CD14-positive monocyte (primary cell): ENCODE measurements at regions not wholly inside any gene's neighbourhood (a gene's known extent, or its start where the extent isn't known, plus 50 kb on each side); places are given as distances from the start of the nearest gene placed in this dataset.

Experiments
- DNase-seq, 3 donors: peaks; one replicate each; pipeline ENCODE4 v3.0.0-alpha.2; 2011 to 2022
- H2AFZ ChIP-seq: 2 replicates; pipeline ENCODE4 v1.6.0; 2012; ENCODE audit warnings: mild to moderate bottlenecking, low read depth, low read length, inconsistent platforms; ENCODE audit not compliant: insufficient read depth, poor library complexity, severe bottlenecking
- H3K27ac ChIP-seq, 2 donors: 1 replicate in 1 of 2; 2 replicates in 1 of 2; pipeline ENCODE4 v1.5.1; 2012 to 2013; ENCODE audit warnings: low read length in 2 of 2, control low read depth in 1 of 2, inconsistent platforms in 1 of 2, low read depth in 1 of 2, mild to moderate bottlenecking in 1 of 2
- H3K27me3 ChIP-seq, 2 donors: one replicate each; pipeline versions ENCODE4 v1.6.0 to v1.6.1; 2011 to 2013; ENCODE audit warnings: low read length in 2 of 2; ENCODE audit not compliant: control insufficient read depth in 2 of 2, insufficient read depth in 2 of 2
- H3K36me3 ChIP-seq, 2 donors: replicated peaks in 1 of 2; 1 replicate in 1 of 2; 2 replicates in 1 of 2; pipeline versions ENCODE4 v1.5.1 to v1.6.1; 2012 to 2013; ENCODE audit warnings: low read length in 2 of 2, control low read depth in 1 of 2, inconsistent platforms in 1 of 2, mild to moderate bottlenecking in 1 of 2; ENCODE audit not compliant: insufficient read depth in 2 of 2, control insufficient read depth in 1 of 2
- H3K4me1 ChIP-seq, 2 donors: 1 replicate in 1 of 2; 2 replicates in 1 of 2; pipeline versions ENCODE4 v1.5.1 to v1.6.1; 2012 to 2013; ENCODE audit warnings: low read length in 2 of 2, control low read depth in 1 of 2, inconsistent platforms in 1 of 2, mild to moderate bottlenecking in 1 of 2, moderate library complexity in 1 of 2; ENCODE audit not compliant: insufficient read depth in 2 of 2, control insufficient read depth in 1 of 2
- H3K4me2 ChIP-seq: replicated peaks from 2 replicates; pipeline ENCODE3; 2012; ENCODE audit warnings: low read length, moderate library complexity, mild to moderate bottlenecking; ENCODE audit not compliant: poor library complexity, severe bottlenecking; ENCODE audit errors: extremely low read depth
- H3K4me3 ChIP-seq, 3 experiments: fragments of 200-600 bp in 1 of 3; sonication (generic) in 1 of 3; replicated peaks in 1 of 3; 1 replicate in 2 of 3; 2 replicates in 1 of 3; pipeline ENCODE4 v1.5.1; 2011 to 2013; ENCODE audit warnings: low read length in 3 of 3, mild to moderate bottlenecking in 3 of 3, control low read depth in 2 of 3, low read depth in 2 of 3, inconsistent platforms in 1 of 3, moderate library complexity in 1 of 3
- H3K79me2 ChIP-seq: 2 replicates; pipeline ENCODE4 v1.6.0; 2012; ENCODE audit warnings: mild to moderate bottlenecking, control low read depth, inconsistent platforms, low read length, moderate library complexity; ENCODE audit not compliant: insufficient read depth
- H3K9ac ChIP-seq: 2 replicates; pipeline ENCODE4 v1.6.0; 2017; ENCODE audit warnings: low read length, mild to moderate bottlenecking; ENCODE audit not compliant: insufficient read depth, poor library complexity, severe bottlenecking
- H3K9me3 ChIP-seq, 2 donors: replicated peaks in 1 of 2; 1 replicate in 1 of 2; 2 replicates in 1 of 2; pipeline versions ENCODE4 v1.5.1 to v1.6.1; 2012 to 2013; ENCODE audit warnings: low read length in 2 of 2, control low read depth in 1 of 2; ENCODE audit not compliant: control insufficient read depth in 1 of 2, insufficient read depth in 1 of 2
- H4K20me1 ChIP-seq: 2 replicates; pipeline ENCODE4 v1.6.0; 2012; ENCODE audit warnings: mild to moderate bottlenecking, low read length, control low read depth, moderate library complexity; ENCODE audit not compliant: insufficient read depth
- H3K27ac Mint-ChIP-seq, 7 donors: one replicate each; pipeline ENCODE4 v1.8.0; 2020; ENCODE audit warnings: mild to moderate bottlenecking in 7 of 7, mixed read lengths in 7 of 7, moderate library complexity in 6 of 7, inconsistent platforms in 2 of 7
- H3K27me3 Mint-ChIP-seq, 3 donors: one replicate each; pipeline ENCODE4 v1.8.0; 2021 to 2022; ENCODE audit warnings: low read depth in 3 of 3, mild to moderate bottlenecking in 3 of 3, mixed read lengths in 3 of 3, moderate library complexity in 3 of 3, inconsistent platforms in 1 of 3
- H3K36me3 Mint-ChIP-seq, 2 donors: one replicate each; pipeline ENCODE4 v1.8.0; 2020; ENCODE audit warnings: mixed read lengths in 2 of 2, inconsistent platforms in 1 of 2, mild to moderate bottlenecking in 1 of 2
- H3K4me1 Mint-ChIP-seq: one replicate; pipeline ENCODE4 v1.8.0; 2020; ENCODE audit warnings: mild to moderate bottlenecking, mixed read lengths
- H3K4me3 Mint-ChIP-seq, 2 donors: one replicate each; pipeline ENCODE4 v1.8.0; 2020; ENCODE audit warnings: mild to moderate bottlenecking in 2 of 2, mixed read lengths in 2 of 2, moderate library complexity in 1 of 2
- H3K9me3 Mint-ChIP-seq, 7 donors: one replicate each; pipeline ENCODE4 v1.8.0; 2020 to 2022; ENCODE audit warnings: mixed read lengths in 7 of 7, mild to moderate bottlenecking in 6 of 7, moderate library complexity in 6 of 7, inconsistent platforms in 2 of 7
- WGBS: methylation state at CpG from one replicate; pipeline ENCODE4 v1.1.5; 2013; ENCODE audit warnings: missing lambda C conversion rate; ENCODE audit not compliant: insufficient coverage; 5-methylcytosine and 5-hydroxymethylcytosine counted together
- intact Hi-C, 2 donors: fragments of 100-400 bp; cut with micrococcal nuclease; formaldehyde crosslinking; loops; one replicate each; pipeline versions ENCODE4 v1.15.0 to v1.15.1; 2023
- TF ChIP-seq, protein P1 (sequence below): fragments of 200-600 bp; IDR thresholded peaks from one replicate; pipeline ENCODE4 v1.8.0; 2022; ENCODE audit warnings: antibody characterized with exemption, mild to moderate bottlenecking

DNA sequence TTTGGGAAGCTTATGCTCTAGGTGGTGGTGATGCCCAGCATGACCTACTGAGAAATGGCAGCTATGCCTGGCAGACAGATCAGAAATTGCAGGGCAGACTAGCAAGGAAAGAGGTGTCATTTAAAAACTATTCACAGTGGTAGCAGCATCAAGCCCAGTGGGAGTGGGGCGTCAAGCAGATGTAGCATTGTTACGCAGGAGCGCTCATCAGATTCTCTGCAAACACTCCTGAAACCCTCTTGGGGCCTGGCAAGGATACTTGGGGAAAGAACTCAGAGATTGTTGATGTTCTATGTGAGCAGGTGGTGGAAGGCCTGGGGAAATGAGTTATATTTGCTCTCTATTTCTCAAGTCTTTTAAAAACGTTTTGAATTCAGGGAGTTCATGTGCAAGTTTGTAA is 437.6 kb downstream of the RAPGEF2 start:
- H3K9ac ChIP-seq = no peak overlapping the region
- WGBS = 89% methylated on average over 3 of the region's 4 CpGs
- Mint-ChIP-seq H3K36me3 (no peaks in the 10 kb centered on the region), H3K27me3 (peaks cover 0 to 4% (median 0%) of the 10 kb centered on the region in 3 donors), H3K9me3 (peaks cover 0 to 7% (median 3%) of the 10 kb centered on the region in 7 donors), H3K4me3 (no peak overlapping the region), H3K4me1 (no peaks in the 10 kb centered on the region), H3K27ac (no peak overlapping the region)
- TF ChIP-seq, protein P1, sequence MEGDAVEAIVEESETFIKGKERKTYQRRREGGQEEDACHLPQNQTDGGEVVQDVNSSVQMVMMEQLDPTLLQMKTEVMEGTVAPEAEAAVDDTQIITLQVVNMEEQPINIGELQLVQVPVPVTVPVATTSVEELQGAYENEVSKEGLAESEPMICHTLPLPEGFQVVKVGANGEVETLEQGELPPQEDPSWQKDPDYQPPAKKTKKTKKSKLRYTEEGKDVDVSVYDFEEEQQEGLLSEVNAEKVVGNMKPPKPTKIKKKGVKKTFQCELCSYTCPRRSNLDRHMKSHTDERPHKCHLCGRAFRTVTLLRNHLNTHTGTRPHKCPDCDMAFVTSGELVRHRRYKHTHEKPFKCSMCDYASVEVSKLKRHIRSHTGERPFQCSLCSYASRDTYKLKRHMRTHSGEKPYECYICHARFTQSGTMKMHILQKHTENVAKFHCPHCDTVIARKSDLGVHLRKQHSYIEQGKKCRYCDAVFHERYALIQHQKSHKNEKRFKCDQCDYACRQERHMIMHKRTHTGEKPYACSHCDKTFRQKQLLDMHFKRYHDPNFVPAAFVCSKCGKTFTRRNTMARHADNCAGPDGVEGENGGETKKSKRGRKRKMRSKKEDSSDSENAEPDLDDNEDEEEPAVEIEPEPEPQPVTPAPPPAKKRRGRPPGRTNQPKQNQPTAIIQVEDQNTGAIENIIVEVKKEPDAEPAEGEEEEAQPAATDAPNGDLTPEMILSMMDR = no peak
- no peak overlapping the region for H3K4me3 ChIP-seq
- no peak overlapping the region for H3K27ac ChIP-seq
- H3K9me3 ChIP-seq = no peaks in the 10 kb centered on the region
- H3K36me3 ChIP-seq = no peaks in the 10 kb centered on the region
- H2AFZ ChIP-seq = no peak overlapping the region
- DNase-seq = no peak
- H3K4me1 ChIP-seq = no peaks in the 10 kb centered on the region
- no peaks in the 10 kb centered on the region for H4K20me1 ChIP-seq
- no peaks in the 10 kb centered on the region for H3K27me3 ChIP-seq
- no peaks in the 10 kb centered on the region for H3K79me2 ChIP-seq
- intact Hi-C loops = no loop called here
- H3K4me2 ChIP-seq = no peak overlapping the region

DNA sequence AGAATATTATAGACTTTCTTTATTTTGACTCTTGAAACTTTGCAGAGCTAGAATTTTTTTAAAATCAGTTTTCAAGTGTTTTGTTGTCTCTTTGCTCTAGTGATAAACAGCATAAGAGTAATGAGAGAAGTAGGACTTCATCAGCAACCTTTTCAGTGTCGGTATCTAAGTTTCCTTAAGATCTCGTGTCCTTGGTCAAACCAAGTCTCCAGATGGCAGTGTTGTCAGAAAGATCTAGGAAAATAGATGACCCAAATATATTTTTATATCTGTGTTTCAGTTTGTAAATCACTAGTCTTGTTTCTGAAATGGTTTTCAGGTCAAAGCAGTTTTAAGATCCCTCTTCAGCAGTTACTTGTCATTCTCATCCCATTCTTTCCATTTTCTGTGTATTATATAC is 438.3 kb downstream of the RAPGEF2 start:
- Mint-ChIP-seq H3K27me3 (peaks cover 0 to 4% (median 0%) of the 10 kb centered on the region in 3 donors), H3K4me1 (no peaks in the 10 kb centered on the region), H3K36me3 (no peaks in the 10 kb centered on the region), H3K4me3 (no peak overlapping the region), H3K27ac (no peak overlapping the region), H3K9me3 (peaks cover 0 to 5% (median 1%) of the 10 kb centered on the region in 7 donors)
- no peaks in the 10 kb centered on the region for H3K4me1 ChIP-seq
- H3K27me3 ChIP-seq = no peaks in the 10 kb centered on the region
- intact Hi-C loops = no loop called here
- no peak overlapping the region for H3K9ac ChIP-seq
- no peak for DNase-seq
- H2AFZ ChIP-seq = no peak overlapping the region
- WGBS = no CpG with 5 or more reads among the region's 2 CpGs
- no peaks in the 10 kb centered on the region for H3K9me3 ChIP-seq
- H3K4me2 ChIP-seq = no peak overlapping the region
- no peaks in the 10 kb centered on the region for H3K79me2 ChIP-seq
- no peaks in the 10 kb centered on the region for H3K36me3 ChIP-seq
- no peaks in the 10 kb centered on the region for H4K20me1 ChIP-seq
- no peak overlapping the region for H3K27ac ChIP-seq
- no peak overlapping the region for H3K4me3 ChIP-seq
- TF ChIP-seq, protein P1 = no peak
